ENCODE measurements at regions not wholly inside any gene's neighbourhood (a gene's known extent, or its start where the extent isn't known, plus 50 kb on each side); places are given as distances from the start of the nearest gene placed in this dataset.

GRCh38 chr10:78115135-78115853 lies 81.6 kb downstream of the RPS24 start:
- H3K9ac ChIP-seq (ENCODE audit: low read length): no peak overlapping the region
- ChIA-PET RAD21 (ENCODE audit: low non-redundant PET in 1 of 2, low total read pairs in 2 of 2, uncharacterized antibody in 2 of 2, unreplicated experiment in 2 of 2) (no interaction called here), POLR2A (no interaction called here), CTCF (no interaction called here)
- intact Hi-C loops (cut with micrococcal nuclease): no loop called here
- H3K4me1 ChIP-seq (ENCODE audit: control insufficient read depth in 1 of 2, insufficient read depth in 2 of 2, low read length in 2 of 2): no peaks in the 10 kb centered on the region
- no peaks in the 10 kb centered on the region for H3K79me2 ChIP-seq (ENCODE audit: insufficient read depth, low read length)
- no peaks in the 10 kb centered on the region for H4K20me1 ChIP-seq (ENCODE audit: insufficient read depth)
- BruUV-seq (replicated peaks): no TSS peak
- H3K27ac ChIP-seq (ENCODE audit: low read depth, low read length): no peak overlapping the region
- no peak for TF ChIP-seq POLR2A (IDR thresholded peaks at IDR 0.05; ENCODE audit: borderline replicate concordance, extremely low read depth, insufficient read depth, insufficient read length)
- TF ChIP-seq SRF (IDR thresholded peaks at IDR 0.05; ENCODE audit: low read depth): no peak
- TF ChIP-seq SIN3A (IDR thresholded peaks at IDR 0.05; ENCODE audit: low read depth): no peak
- no peak for TF ChIP-seq CTCF (IDR thresholded peaks at IDR 0.05 in 2 of 3, conservative IDR thresholded peaks at IDR 0.05 in 1 of 3; ENCODE audit: borderline replicate concordance in 1 of 3, insufficient read depth in 1 of 3, low read depth in 2 of 3, low read length in 2 of 3)
- no peak for TF ChIP-seq TCF7L2 (IDR thresholded peaks at IDR 0.05; ENCODE audit: borderline replicate concordance, extremely low read depth, insufficient read depth, insufficient read length)
- TF ChIP-seq SP1 (IDR thresholded peaks at IDR 0.05; ENCODE audit: low read depth): no peak
- no peak for TF ChIP-seq EZH2phosphoT487 (IDR thresholded peaks at IDR 0.05; ENCODE audit: borderline replicate concordance)
- TF ChIP-seq EGR1 (IDR thresholded peaks at IDR 0.05; ENCODE audit: low read depth): no peak
- TF ChIP-seq FOSL1 (IDR thresholded peaks at IDR 0.05; ENCODE audit: low read depth): no peak
- no peak for TF ChIP-seq ELF1 (IDR thresholded peaks at IDR 0.05; ENCODE audit: borderline replicate concordance, low read depth)
- TF ChIP-seq ZBTB33 (IDR thresholded peaks at IDR 0.05; ENCODE audit: extremely low read depth, insufficient replicate concordance, low read length): no peak
- no peak for TF ChIP-seq RAD21 (IDR thresholded peaks at IDR 0.05; ENCODE audit: low read depth)
- DNase-seq (ENCODE audit: low read depth, low spot score) (no peak), ATAC-seq (no peak)
- no peaks in the 10 kb centered on the region for H3K36me3 ChIP-seq (ENCODE audit: control insufficient read depth in 1 of 2, insufficient read depth in 2 of 2, low read length in 2 of 2)
- H3K27me3 ChIP-seq (ENCODE audit: insufficient read depth, low read length): peaks cover 49% of the 10 kb centered on the region
- no peak overlapping the region for H2AFZ ChIP-seq (ENCODE audit: low read depth, low read length, poor library complexity, severe bottlenecking)
- H3K4me2 ChIP-seq (ENCODE audit: low read length): no peak overlapping the region
- no peaks in the 10 kb centered on the region for H3K9me3 ChIP-seq (ENCODE audit: control insufficient read depth in 1 of 2, insufficient read depth in 1 of 2, low read depth in 1 of 2, low read length in 2 of 2)
- no peaks in the 10 kb centered on the region for H3K9me2 ChIP-seq (ENCODE audit: insufficient read depth)
- no peak overlapping the region for H3K4me3 ChIP-seq (replicated peaks in 1 of 2; ENCODE audit: low read depth in 1 of 2, low read length in 2 of 2)

All from HCT116 (cell line).